Endothelial cell of umbilical vein (primary cell): ENCODE measurements at regions not wholly inside any gene's neighbourhood (a gene's known extent, or its start where the extent isn't known, plus 50 kb on each side); places are given as distances from the start of the nearest gene placed in this dataset.

ENCODE experiments used
- BruUV-seq: library from RNA; stranded (reverse); fragments of 400-500 nt; replicated peaks from 2 replicates; lab custom pipeline; 2021; lab: Mats Ljungman, UMichigan
- CTCF ChIA-PET: fragments of 300-600, 350-600 bp; sonication (Branson Sonifier 250); formaldehyde crosslinking; loops from one replicate; lab custom pipeline; 2021; ENCODE audit warnings: antibody characterized with exemption, inconsistent platforms; lab: Charles Lee
- POLR2A ChIA-PET: fragments of 300-600, 350-600 bp; sonication (Branson Sonifier 250); formaldehyde crosslinking; loops from one replicate; lab custom pipeline; 2021; ENCODE audit warnings: antibody characterized with exemption, inconsistent platforms; lab: Charles Lee
- DNase-seq: peaks from one replicate; pipeline ENCODE4 v3.0.0-alpha.2; 2011; ENCODE audit warnings: low read depth, low spot score
- FAIRE-seq: peaks from 2 replicates; lab custom pipeline; 2011; peaks lifted over from hg19 to GRCh38; lab: Jason Lieb, UNC
- H2AFZ ChIP-seq: 2 replicates; pipeline ENCODE4 v1.6.0; 2012; ENCODE audit warnings: low read depth, low read length, control low read depth, inconsistent platforms
- H3K27ac ChIP-seq: 2 replicates; pipeline ENCODE4 v1.5.1; 2011; ENCODE audit warnings: low read depth, mild to moderate bottlenecking, control low read depth, low read length, moderate library complexity; ENCODE audit not compliant: insufficient read depth
- H3K27me3 ChIP-seq, 2 experiments: 2 replicates each; pipeline versions ENCODE4 v1.6.0 to v1.6.1; 2011; ENCODE audit warnings: low read length in 2 of 2, mixed read lengths in 1 of 2; ENCODE audit not compliant: control insufficient read depth in 2 of 2, insufficient read depth in 2 of 2
- H3K36me3 ChIP-seq, 2 experiments: 2 replicates in 1 of 2; 3 replicates in 1 of 2; pipeline ENCODE4 v1.5.1; 2011; ENCODE audit warnings: low read length in 2 of 2, mild to moderate bottlenecking in 1 of 2, moderate library complexity in 1 of 2; ENCODE audit not compliant: control insufficient read depth in 2 of 2, insufficient read depth in 2 of 2; ENCODE audit errors: extremely low read depth in 1 of 2
- H3K4me1 ChIP-seq: 3 replicates; pipeline ENCODE4 v1.5.1; 2011; ENCODE audit warnings: mild to moderate bottlenecking, low read length; ENCODE audit not compliant: control insufficient read depth, insufficient read depth; ENCODE audit errors: extremely low read depth
- H3K4me2 ChIP-seq: 2 replicates; pipeline ENCODE4 v1.6.1; 2011; ENCODE audit warnings: low read length, control low read depth, mixed read lengths; ENCODE audit not compliant: insufficient read depth
- H3K4me3 ChIP-seq, 3 experiments: fragments of 200-600 bp in 1 of 3; sonication (generic), shearing (Covaris generic) in 1 of 3; replicated peaks in 1 of 3; 2 replicates each; pipeline ENCODE4 v1.5.1; 2011 to 2016; ENCODE audit warnings: control low read depth in 3 of 3, low read length in 3 of 3, mild to moderate bottlenecking in 2 of 3, inconsistent platforms in 1 of 3, low read depth in 1 of 3, moderate library complexity in 1 of 3; ENCODE audit not compliant: insufficient read depth in 1 of 3
- H3K79me2 ChIP-seq: 2 replicates; pipeline ENCODE4 v1.6.0; 2012; ENCODE audit warnings: low read length, inconsistent platforms; ENCODE audit not compliant: control insufficient read depth, insufficient read depth
- H3K9ac ChIP-seq: replicated peaks from 2 replicates; pipeline ENCODE3; 2011; ENCODE audit warnings: low read length, control low read depth; ENCODE audit not compliant: insufficient read depth; ENCODE audit errors: extremely low read depth
- H3K9me1 ChIP-seq: replicated peaks from 3 replicates; pipeline ENCODE4 v1.6.0; 2011; ENCODE audit warnings: mild to moderate bottlenecking, low read length; ENCODE audit not compliant: control insufficient read depth, insufficient read depth; ENCODE audit errors: extremely low read depth
- H3K9me3 ChIP-seq: replicated peaks from 2 replicates; pipeline ENCODE4 v1.5.1; 2012; ENCODE audit warnings: low read length, inconsistent platforms; ENCODE audit not compliant: control insufficient read depth, insufficient read depth
- H4K20me1 ChIP-seq: replicated peaks from 2 replicates; pipeline ENCODE3; 2011; ENCODE audit warnings: mild to moderate bottlenecking, low read length; ENCODE audit not compliant: control insufficient read depth, insufficient read depth; ENCODE audit errors: extremely low read depth
- CTCF ChIP-seq, 2 donors: IDR thresholded peaks; 1 replicate in 1 of 2; 2 replicates in 1 of 2; pipeline ENCODE4 v1.5.1; 2011; ENCODE audit warnings: low read length in 2 of 2, mild to moderate bottlenecking in 2 of 2, moderate library complexity in 2 of 2, control low read depth in 1 of 2, inconsistent platforms in 1 of 2, low read depth in 1 of 2; ENCODE audit not compliant: insufficient read depth in 1 of 2; ENCODE audit errors: extremely low read depth in 1 of 2
- EZH2 ChIP-seq: IDR thresholded peaks from 2 replicates; pipeline ENCODE4 v1.6.1; 2012; ENCODE audit warnings: borderline replicate concordance, low read depth, mild to moderate bottlenecking, moderate library complexity, low read length, inconsistent platforms; ENCODE audit not compliant: severe bottlenecking
- FOS ChIP-seq: IDR thresholded peaks from 2 replicates; pipeline ENCODE4 v1.6.1; 2011; ENCODE audit warnings: mild to moderate bottlenecking, low read length, moderate library complexity, borderline replicate concordance; ENCODE audit not compliant: insufficient read depth
- GATA2 ChIP-seq: IDR thresholded peaks from 2 replicates; pipeline ENCODE4 v1.7.0; 2011; ENCODE audit warnings: low read depth, mild to moderate bottlenecking, moderate library complexity, mixed read lengths, low read length; ENCODE audit not compliant: insufficient read length, insufficient read depth
- JUN ChIP-seq: IDR thresholded peaks from 2 replicates; pipeline ENCODE4 v1.6.1; 2011; ENCODE audit warnings: borderline replicate concordance, low read depth; ENCODE audit not compliant: insufficient read length, insufficient read depth
- MAX ChIP-seq: IDR thresholded peaks from 2 replicates; pipeline ENCODE4 v1.6.1; 2011; ENCODE audit not compliant: insufficient read depth, insufficient read length
- MYC ChIP-seq: IDR thresholded peaks from one replicate; pipeline ENCODE4 v1.6.1; 2011; ENCODE audit warnings: mild to moderate bottlenecking, low read depth, low read length
- POLR2A ChIP-seq: IDR thresholded peaks from 2 replicates; pipeline ENCODE4 v1.6.1; 2012; ENCODE audit warnings: low read depth, mild to moderate bottlenecking, control low read depth, low read length
- POLR2AphosphoS5 ChIP-seq: IDR thresholded peaks from 2 replicates; pipeline ENCODE4 v1.6.1; 2012; ENCODE audit warnings: low read depth, mild to moderate bottlenecking, control low read depth, low read length, moderate library complexity; ENCODE audit not compliant: insufficient read depth
- dilution Hi-C: fragments of 300-500 bp; cut with MboI; formaldehyde crosslinking; loops from one replicate; pipeline ENCODE4 v1.15.0; 2019; ENCODE audit warnings: low sequenced_read_pairs; ENCODE audit not compliant: extremely low pct_ligation_motif_present
- intact Hi-C: fragments of 100-400 bp; cut with micrococcal nuclease; formaldehyde crosslinking; loops from one replicate; pipeline ENCODE4 v1.10.0; 2022

GRCh38 chr1:78436961-78437360, 53.8 kb upstream of the PTGFR start:
- Histone ChIP-seq H4K20me1 (no peaks in the 10 kb centered on the region), H3K9me1 (no peaks in the 10 kb centered on the region), H3K4me1 (peaks cover 3% of the 10 kb centered on the region), H3K4me3 (no peak overlapping the region), H3K36me3 (no peaks in the 10 kb centered on the region), H3K9me3 (no peaks in the 10 kb centered on the region), H2AFZ (no peak overlapping the region), H3K79me2 (no peaks in the 10 kb centered on the region), H3K9ac (no peak overlapping the region), H3K27ac (no peak overlapping the region), H3K27me3 (peaks cover 2 to 14% of the 10 kb centered on the region in 2 experiments), H3K4me2 (no peak overlapping the region)
- dilution Hi-C loops = no loop called here
- no peak for TF ChIP-seq MAX
- TF ChIP-seq MYC = no peak
- ChIA-PET CTCF (interaction anchor here (1.7 to 1.8 kb wide), 2 partner anchors 10 to 306 kb away, joined by 3 to 7 read pairs; no protein-coding TSS in a partner anchor), POLR2A (no interaction called here)
- no peak for DNase-seq
- BruUV-seq = no TSS peak
- no peak for FAIRE-seq
- intact Hi-C loops = no loop called here

GRCh38 chr1:78437396-78437795, 53.4 kb upstream of the PTGFR start:
- Histone ChIP-seq H3K9ac (no peak overlapping the region), H3K36me3 (no peaks in the 10 kb centered on the region), H3K4me2 (no peak overlapping the region), H3K27me3 (peaks cover 2 to 14% of the 10 kb centered on the region in 2 experiments), H4K20me1 (no peaks in the 10 kb centered on the region), H3K9me1 (no peaks in the 10 kb centered on the region), H2AFZ (no peak overlapping the region), H3K4me1 (peaks cover 3% of the 10 kb centered on the region), H3K4me3 (no peak overlapping the region), H3K27ac (no peak overlapping the region), H3K79me2 (no peaks in the 10 kb centered on the region), H3K9me3 (no peaks in the 10 kb centered on the region)
- TF ChIP-seq CTCF (IDR thresholded peaks at IDR 0.05; ENCODE audit: extremely low read depth in 1 of 2, insufficient read depth in 1 of 2, low read depth in 1 of 2, low read length in 2 of 2) (no peak), GATA2 (no peak), MAX (no peak), JUN (no peak), MYC (no peak), POLR2A (no peak), POLR2AphosphoS5 (no peak), EZH2 (no peak), FOS (no peak)
- no peak for DNase-seq
- no peak for FAIRE-seq
- CTCF ChIA-PET = interaction anchor here (1.3 to 1.8 kb wide), 3 partner anchors 10 to 307 kb away, joined by 3 to 7 read pairs (median 3); no protein-coding TSS in a partner anchor
- BruUV-seq = no TSS peak
- dilution Hi-C loops = no loop called here
- intact Hi-C loops = no loop called here
- POLR2A ChIA-PET = no interaction called here
